GM19395 (cell line): ENCODE measurements at regions not wholly inside any gene's neighbourhood (a gene's known extent, or its start where the extent isn't known, plus 50 kb on each side); places are given as distances from the start of the nearest gene placed in this dataset.
"Not testable (repeated sequence)": the region's sequence is repeated elsewhere in the genome, so short reads cannot be mapped to it uniquely, and the experiment has no call there.

Experiments used
- ATAC-seq: cut with Tn5 transposase; IDR thresholded peaks from one replicate; pipeline ENCODE4 v1.9.1; 2021; ENCODE audit warnings: mild to moderate bottlenecking, moderate library complexity; ENCODE audit not compliant: unreplicated experiment

- ATAC-seq, result no peak
Measured at GRCh38 chr2:72032481-72033041, 115.1 kb downstream of the CYP26B1 start.

- ATAC-seq, result no peak
Measured at GRCh38 chr2:72031346-72032110, 116.1 kb downstream of the CYP26B1 start.

- ATAC-seq, result no peak
Measured at GRCh38 chr2:72028996-72029395, 118.7 kb downstream of the CYP26B1 start.

- no peak for ATAC-seq
Measured at GRCh38 chr2:72028351-72028995, 119.2 kb downstream of the CYP26B1 start.

- no peak for ATAC-seq
Measured at GRCh38 chr2:72027426-72028161, 120.1 kb downstream of the CYP26B1 start.

- ATAC-seq, result no peak
Measured at GRCh38 chr2:72026819-72027425, 120.7 kb downstream of the CYP26B1 start.

GRCh38 chr2:72024451-72025175 lies 123.0 kb downstream of the CYP26B1 start:
- no peak for ATAC-seq

- ATAC-seq, result no peak
Measured at GRCh38 chr2:72023678-72024390, 123.8 kb downstream of the CYP26B1 start.

GRCh38 chr2:72021371-72021770 lies 126.3 kb downstream of the CYP26B1 start:
- ATAC-seq, result not testable (repeated sequence)

GRCh38 chr2:72015266-72015665 lies 132.4 kb downstream of the CYP26B1 start:
- no peak for ATAC-seq

GRCh38 chr2:72014831-72015230 lies 132.8 kb downstream of the CYP26B1 start:
- no peak for ATAC-seq

- ATAC-seq, result no peak
Measured at GRCh38 chr2:72013726-72014125, 133.9 kb downstream of the CYP26B1 start.

GRCh38 chr2:72012886-72013574 lies 134.6 kb downstream of the CYP26B1 start:
- ATAC-seq, result no peak

GRCh38 chr2:72011791-72012190 lies 135.9 kb downstream of the CYP26B1 start:
- ATAC-seq, result no peak

- no peak for ATAC-seq
Measured at GRCh38 chr2:72011370-72011689, 136.3 kb downstream of the CYP26B1 start.

GRCh38 chr2:72010647-72011369 lies 136.9 kb downstream of the CYP26B1 start:
- no peak for ATAC-seq

GRCh38 chr2:72008608-72009007 lies 139.1 kb downstream of the CYP26B1 start:
- no peak for ATAC-seq

GRCh38 chr2:72007402-72007801 lies 140.3 kb downstream of the CYP26B1 start:
- no peak for ATAC-seq
